Osteoblast (primary cell): ENCODE measurements at regions not wholly inside any gene's neighbourhood (a gene's known extent, or its start where the extent isn't known, plus 50 kb on each side); places are given as distances from the start of the nearest gene placed in this dataset.
A peak's percentile ranks its signal among the peaks of the same experiment; 100 is the strongest.

Source experiments
- DNase-seq: peaks from one replicate; pipeline ENCODE4 v3.0.0; 2011; ENCODE audit warnings: low spot score, mixed read lengths; ENCODE audit not compliant: insufficient read length; ENCODE audit errors: missing footprints
- H2AFZ ChIP-seq: 2 replicates; pipeline ENCODE4 v1.6.0; 2011; ENCODE audit warnings: mild to moderate bottlenecking, low read length
- H3K27ac ChIP-seq: 2 replicates; pipeline ENCODE4 v1.5.1; 2011; ENCODE audit warnings: mild to moderate bottlenecking, low read depth, low read length, moderate library complexity
- H3K27me3 ChIP-seq: 2 replicates; pipeline ENCODE4 v1.6.0; 2012; ENCODE audit warnings: mild to moderate bottlenecking, control low read depth, inconsistent platforms, low read length, moderate library complexity; ENCODE audit not compliant: insufficient read depth
- H3K36me3 ChIP-seq: 2 replicates; pipeline ENCODE4 v1.5.1; 2011; ENCODE audit warnings: mild to moderate bottlenecking, low read length, control low read depth, moderate library complexity; ENCODE audit not compliant: insufficient read depth
- H3K4me1 ChIP-seq: 2 replicates; pipeline ENCODE4 v1.5.1; 2011; ENCODE audit warnings: mild to moderate bottlenecking, low read length, control low read depth, moderate library complexity; ENCODE audit not compliant: insufficient read depth
- H3K4me2 ChIP-seq: 2 replicates; pipeline ENCODE4 v1.6.0; 2011; ENCODE audit warnings: mild to moderate bottlenecking, low read length; ENCODE audit not compliant: insufficient read depth
- H3K4me3 ChIP-seq: fragments of 200-600 bp; sonication (generic); 3 replicates; pipeline ENCODE4 v1.5.1; 2012; ENCODE audit warnings: mild to moderate bottlenecking, low read length, inconsistent platforms; ENCODE audit not compliant: insufficient read depth
- H3K79me2 ChIP-seq: 2 replicates; pipeline ENCODE4 v1.6.0; 2012; ENCODE audit warnings: mild to moderate bottlenecking, low read length, control low read depth, inconsistent platforms; ENCODE audit not compliant: insufficient read depth
- H3K9me3 ChIP-seq: 2 replicates; pipeline ENCODE4 v1.5.1; 2011; ENCODE audit warnings: low read depth, low read length, control low read depth
- H4K20me1 ChIP-seq: 2 replicates; pipeline ENCODE4 v1.6.0; 2012; ENCODE audit warnings: mild to moderate bottlenecking, low read length, control low read depth; ENCODE audit not compliant: insufficient read depth
- TF ChIP-seq, protein P1 (sequence below): IDR thresholded peaks from 2 replicates; pipeline ENCODE4 v1.5.1; 2011; ENCODE audit warnings: mild to moderate bottlenecking, low read depth, low read length, moderate library complexity; ENCODE audit errors: extremely low read depth

DNA sequence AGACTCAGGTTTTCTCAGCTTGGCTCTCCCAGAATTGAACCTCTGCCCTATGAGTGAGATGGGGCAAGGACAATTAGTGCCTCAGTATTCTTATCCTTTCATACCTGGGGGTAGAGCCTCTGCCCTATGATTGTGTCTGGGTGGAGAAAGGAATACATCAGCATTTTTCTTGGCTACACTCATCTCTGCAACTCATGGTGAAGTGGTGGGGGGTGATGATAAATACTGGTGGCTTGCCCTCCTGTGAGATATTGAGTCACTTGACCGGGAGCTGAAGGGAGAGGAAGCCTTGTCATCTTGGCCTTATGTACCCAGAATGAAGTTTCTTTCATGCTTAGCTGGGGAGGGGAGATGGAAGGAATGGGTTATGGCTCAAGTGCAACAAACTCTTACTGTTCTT lies 71.3 kb upstream of the ENOX2 start:
- TF ChIP-seq, protein P1, sequence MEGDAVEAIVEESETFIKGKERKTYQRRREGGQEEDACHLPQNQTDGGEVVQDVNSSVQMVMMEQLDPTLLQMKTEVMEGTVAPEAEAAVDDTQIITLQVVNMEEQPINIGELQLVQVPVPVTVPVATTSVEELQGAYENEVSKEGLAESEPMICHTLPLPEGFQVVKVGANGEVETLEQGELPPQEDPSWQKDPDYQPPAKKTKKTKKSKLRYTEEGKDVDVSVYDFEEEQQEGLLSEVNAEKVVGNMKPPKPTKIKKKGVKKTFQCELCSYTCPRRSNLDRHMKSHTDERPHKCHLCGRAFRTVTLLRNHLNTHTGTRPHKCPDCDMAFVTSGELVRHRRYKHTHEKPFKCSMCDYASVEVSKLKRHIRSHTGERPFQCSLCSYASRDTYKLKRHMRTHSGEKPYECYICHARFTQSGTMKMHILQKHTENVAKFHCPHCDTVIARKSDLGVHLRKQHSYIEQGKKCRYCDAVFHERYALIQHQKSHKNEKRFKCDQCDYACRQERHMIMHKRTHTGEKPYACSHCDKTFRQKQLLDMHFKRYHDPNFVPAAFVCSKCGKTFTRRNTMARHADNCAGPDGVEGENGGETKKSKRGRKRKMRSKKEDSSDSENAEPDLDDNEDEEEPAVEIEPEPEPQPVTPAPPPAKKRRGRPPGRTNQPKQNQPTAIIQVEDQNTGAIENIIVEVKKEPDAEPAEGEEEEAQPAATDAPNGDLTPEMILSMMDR = no peak
- Histone ChIP-seq H3K4me2 (no peak overlapping the region), H3K79me2 (no peaks in the 10 kb centered on the region), H4K20me1 (no peaks in the 10 kb centered on the region), H3K4me3 (no peak overlapping the region), H2AFZ (no peak overlapping the region), H3K27me3 (peaks cover 7% of the 10 kb centered on the region), H3K27ac (no peak overlapping the region), H3K4me1 (no peaks in the 10 kb centered on the region), H3K36me3 (no peaks in the 10 kb centered on the region), H3K9me3 (no peaks in the 10 kb centered on the region)
- no peak for DNase-seq

DNA sequence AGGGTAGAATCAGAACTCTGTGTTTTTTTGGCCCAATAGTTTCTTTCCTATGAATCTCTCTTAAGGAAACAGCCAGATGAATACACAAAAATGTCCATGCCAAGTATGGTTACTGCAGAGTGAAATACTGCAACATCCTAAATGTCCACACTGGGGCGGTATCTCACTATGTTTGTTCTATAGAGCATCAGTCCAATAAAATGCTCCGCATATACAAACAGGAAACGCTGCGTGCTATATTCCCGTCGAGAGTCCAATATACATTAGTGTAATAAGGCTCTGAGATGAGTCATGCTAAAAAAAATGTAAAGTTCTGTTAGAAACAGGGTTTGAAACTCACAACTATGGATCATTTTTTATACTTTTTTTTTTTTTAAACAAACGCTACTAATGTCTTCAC lies 72.9 kb upstream of the ENOX2 start:
- TF ChIP-seq, protein P1 = peak; percentile 68
- H3K9me3 ChIP-seq = no peaks in the 10 kb centered on the region
- DNase-seq = no peak
- H3K79me2 ChIP-seq = no peaks in the 10 kb centered on the region
- peaks cover 11% of the 10 kb centered on the region for H3K27me3 ChIP-seq
- no peaks in the 10 kb centered on the region for H3K4me1 ChIP-seq
- no peak overlapping the region for H3K27ac ChIP-seq
- no peaks in the 10 kb centered on the region for H3K36me3 ChIP-seq
- no peaks in the 10 kb centered on the region for H4K20me1 ChIP-seq
- peak overlapping the region; percentile 26 for H3K4me2 ChIP-seq
- H2AFZ ChIP-seq = no peak overlapping the region
- H3K4me3 ChIP-seq = no peak overlapping the region

DNA sequence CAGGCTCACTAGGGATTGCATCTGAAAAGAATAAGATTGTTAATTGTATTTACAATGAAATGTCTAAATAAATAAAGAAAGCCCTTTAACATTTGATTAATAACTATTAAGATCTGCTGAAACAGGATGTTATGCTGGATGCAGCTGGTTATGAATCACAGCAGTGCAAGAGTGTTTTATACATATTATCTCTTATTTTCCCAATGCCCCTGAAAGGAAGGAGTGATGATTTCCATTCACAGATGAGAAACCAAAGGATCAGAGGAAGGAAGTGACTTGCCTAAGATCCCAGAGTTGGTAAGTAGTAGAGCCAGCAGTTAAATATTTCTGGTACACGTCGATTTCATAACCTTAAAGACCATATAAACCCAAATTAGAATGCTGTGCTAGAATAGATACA lies 76.3 kb upstream of the ARHGAP36 start:
- Histone ChIP-seq H3K9me3 (no peaks in the 10 kb centered on the region), H3K4me3 (no peak overlapping the region), H3K36me3 (no peaks in the 10 kb centered on the region), H3K27me3 (peaks cover 11% of the 10 kb centered on the region), H3K27ac (no peak overlapping the region), H4K20me1 (no peaks in the 10 kb centered on the region), H3K4me1 (no peaks in the 10 kb centered on the region), H2AFZ (no peak overlapping the region), H3K4me2 (no peak overlapping the region), H3K79me2 (no peaks in the 10 kb centered on the region)
- no peak for DNase-seq
- TF ChIP-seq, protein P1 = no peak

DNA sequence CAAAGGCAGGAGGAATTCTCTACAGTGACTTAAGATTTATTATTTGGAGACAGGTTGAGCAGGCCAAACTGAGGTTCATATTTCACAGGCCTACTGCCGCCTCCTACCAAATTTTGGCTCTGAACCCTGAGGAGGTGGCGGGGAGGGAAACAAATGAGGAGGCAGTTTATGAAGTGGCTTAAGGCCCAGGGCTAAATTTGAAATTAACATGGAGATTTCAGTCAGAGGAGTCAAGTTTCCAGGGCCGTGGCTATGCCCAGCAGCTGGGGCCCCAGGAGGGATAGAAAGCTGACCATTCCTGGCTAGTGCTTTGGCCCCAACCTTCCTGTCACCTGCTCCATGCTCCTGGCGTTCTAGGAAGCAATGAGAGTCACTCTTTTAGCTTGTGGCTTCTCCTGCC lies 73.4 kb upstream of the ARHGAP36 start:
- H3K27ac ChIP-seq = no peak overlapping the region
- H3K4me3 ChIP-seq = no peak overlapping the region
- no peak overlapping the region for H3K4me2 ChIP-seq
- H3K27me3 ChIP-seq = peaks cover 8% of the 10 kb centered on the region
- no peak overlapping the region for H2AFZ ChIP-seq
- no peaks in the 10 kb centered on the region for H3K9me3 ChIP-seq
- H3K4me1 ChIP-seq = no peaks in the 10 kb centered on the region
- H3K79me2 ChIP-seq = no peaks in the 10 kb centered on the region
- DNase-seq = no peak
- TF ChIP-seq, protein P1 = no peak
- no peaks in the 10 kb centered on the region for H4K20me1 ChIP-seq
- H3K36me3 ChIP-seq = no peaks in the 10 kb centered on the region
